Progenitor cell of endocrine pancreas (in vitro differentiated cells): ENCODE measurements at regions not wholly inside any gene's neighbourhood (a gene's known extent, or its start where the extent isn't known, plus 50 kb on each side); places are given as distances from the start of the nearest gene placed in this dataset.

ENCODE experiments used
- DNase-seq: peaks from one replicate; pipeline ENCODE4 v3.0.0; 2021; ENCODE audit warnings: low spot score; ENCODE audit not compliant: unreplicated experiment
- H3K27ac Mint-ChIP-seq: 2 replicates; pipeline ENCODE4 v1.8.0; 2021; ENCODE audit warnings: mild to moderate bottlenecking, moderate library complexity, mixed read lengths
- H3K27me3 Mint-ChIP-seq: 2 replicates; pipeline ENCODE4 v1.8.0; 2021; ENCODE audit warnings: mixed read lengths
- H3K36me3 Mint-ChIP-seq: 2 replicates; pipeline ENCODE4 v1.8.0; 2022; ENCODE audit warnings: mixed read lengths; ENCODE audit not compliant: insufficient read depth
- H3K4me1 Mint-ChIP-seq: 2 replicates; pipeline ENCODE4 v1.8.0; 2021; ENCODE audit warnings: low read depth, mixed read lengths
- H3K4me3 Mint-ChIP-seq: 2 replicates; pipeline ENCODE4 v1.8.0; 2021; ENCODE audit warnings: low read depth, mild to moderate bottlenecking, moderate library complexity, mixed read lengths
- H3K9me3 Mint-ChIP-seq: 2 replicates; pipeline ENCODE4 v1.8.0; 2021; ENCODE audit warnings: low read depth, mixed read lengths
- TF ChIP-seq, protein P1 (sequence below): fragments of 200-600 bp; sonication (generic); IDR thresholded peaks from one replicate; pipeline ENCODE4 v1.5.0; 2021; ENCODE audit warnings: antibody characterized with exemption, mild to moderate bottlenecking; ENCODE audit not compliant: unreplicated experiment

- H3K4me3 Mint-ChIP-seq, result no peak overlapping the region
- DNase-seq, result no peak
- no peaks in the 10 kb centered on the region for H3K27me3 Mint-ChIP-seq
- H3K4me1 Mint-ChIP-seq, result peaks cover 14% of the 10 kb centered on the region
- H3K36me3 Mint-ChIP-seq, result no peaks in the 10 kb centered on the region
- TF ChIP-seq, protein P1, sequence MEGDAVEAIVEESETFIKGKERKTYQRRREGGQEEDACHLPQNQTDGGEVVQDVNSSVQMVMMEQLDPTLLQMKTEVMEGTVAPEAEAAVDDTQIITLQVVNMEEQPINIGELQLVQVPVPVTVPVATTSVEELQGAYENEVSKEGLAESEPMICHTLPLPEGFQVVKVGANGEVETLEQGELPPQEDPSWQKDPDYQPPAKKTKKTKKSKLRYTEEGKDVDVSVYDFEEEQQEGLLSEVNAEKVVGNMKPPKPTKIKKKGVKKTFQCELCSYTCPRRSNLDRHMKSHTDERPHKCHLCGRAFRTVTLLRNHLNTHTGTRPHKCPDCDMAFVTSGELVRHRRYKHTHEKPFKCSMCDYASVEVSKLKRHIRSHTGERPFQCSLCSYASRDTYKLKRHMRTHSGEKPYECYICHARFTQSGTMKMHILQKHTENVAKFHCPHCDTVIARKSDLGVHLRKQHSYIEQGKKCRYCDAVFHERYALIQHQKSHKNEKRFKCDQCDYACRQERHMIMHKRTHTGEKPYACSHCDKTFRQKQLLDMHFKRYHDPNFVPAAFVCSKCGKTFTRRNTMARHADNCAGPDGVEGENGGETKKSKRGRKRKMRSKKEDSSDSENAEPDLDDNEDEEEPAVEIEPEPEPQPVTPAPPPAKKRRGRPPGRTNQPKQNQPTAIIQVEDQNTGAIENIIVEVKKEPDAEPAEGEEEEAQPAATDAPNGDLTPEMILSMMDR, result no peak
- no peaks in the 10 kb centered on the region for H3K9me3 Mint-ChIP-seq
- no peak overlapping the region for H3K27ac Mint-ChIP-seq
Measured at GRCh38 chr3:152998591-152998990, 163.4 kb upstream of the RAP2B start.

GRCh38 chr3:153000325-153000724, 161.7 kb upstream of the RAP2B start:
- Mint-ChIP-seq H3K36me3 (no peaks in the 10 kb centered on the region), H3K27ac (no peak overlapping the region), H3K4me3 (no peak overlapping the region), H3K27me3 (no peaks in the 10 kb centered on the region), H3K9me3 (no peaks in the 10 kb centered on the region), H3K4me1 (peaks cover 14% of the 10 kb centered on the region)
- TF ChIP-seq, protein P1, result no peak
- no peak for DNase-seq

DNA sequence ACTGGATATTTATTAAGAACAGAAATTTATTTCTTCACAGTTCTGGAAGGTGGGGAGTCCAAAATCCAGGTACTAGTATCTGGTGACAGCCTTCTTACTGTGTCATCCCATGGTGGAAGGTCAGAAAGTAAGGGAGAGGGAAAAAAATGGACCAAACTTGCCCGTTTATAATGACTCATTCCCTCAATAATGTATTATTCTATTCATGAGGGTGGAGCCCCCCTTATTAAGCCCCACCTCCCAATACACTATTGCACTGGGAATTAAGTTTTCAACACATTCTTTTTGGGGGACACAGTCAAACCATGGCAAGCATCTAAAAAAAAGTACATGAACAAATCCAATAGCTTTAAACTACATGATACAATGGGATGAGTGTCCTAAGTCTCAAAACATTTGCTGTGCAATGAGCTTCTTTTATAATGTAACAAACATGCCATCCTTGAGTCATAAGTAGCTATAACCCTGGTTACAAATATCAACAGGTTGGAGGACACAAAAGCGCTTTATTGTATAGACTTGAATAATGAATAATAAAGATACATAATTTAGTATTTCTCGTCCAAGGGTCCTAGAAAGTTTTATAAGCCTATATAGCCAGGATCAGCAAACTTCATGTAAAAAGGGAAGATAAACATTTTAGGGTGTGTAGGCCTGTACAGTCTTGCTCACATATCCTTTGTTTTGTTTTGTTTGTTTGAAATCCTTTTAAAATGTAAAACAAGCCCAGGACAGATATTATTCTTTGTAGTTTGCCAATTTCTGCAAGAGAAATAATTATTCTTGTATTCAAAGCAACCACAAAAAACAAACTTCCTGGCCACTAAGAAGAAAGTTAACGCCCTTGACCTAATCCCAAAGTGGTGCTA, 160.6 kb upstream of the RAP2B start:
- Mint-ChIP-seq H3K27ac (no peak overlapping the region), H3K27me3 (no peaks in the 10 kb centered on the region), H3K9me3 (peaks cover 2% of the 10 kb centered on the region), H3K4me1 (peaks cover 14% of the 10 kb centered on the region), H3K4me3 (no peak overlapping the region), H3K36me3 (no peaks in the 10 kb centered on the region)
- TF ChIP-seq, protein P1, result no peak
- no peak for DNase-seq

- H3K4me3 Mint-ChIP-seq, result no peak overlapping the region
- peaks cover 2% of the 10 kb centered on the region for H3K9me3 Mint-ChIP-seq
- H3K27me3 Mint-ChIP-seq, result no peaks in the 10 kb centered on the region
- no peak for DNase-seq
- no peaks in the 10 kb centered on the region for H3K36me3 Mint-ChIP-seq
- H3K27ac Mint-ChIP-seq, result no peak overlapping the region
- TF ChIP-seq, protein P1, result no peak
- H3K4me1 Mint-ChIP-seq, result peaks cover 7% of the 10 kb centered on the region
Measured at GRCh38 chr3:153003441-153003840, 158.6 kb upstream of the RAP2B start.

GRCh38 chr3:153003862-153004261, 158.2 kb upstream of the RAP2B start:
- H3K9me3 Mint-ChIP-seq, result peaks cover 2% of the 10 kb centered on the region
- no peak overlapping the region for H3K27ac Mint-ChIP-seq
- H3K4me3 Mint-ChIP-seq, result no peak overlapping the region
- no peaks in the 10 kb centered on the region for H3K27me3 Mint-ChIP-seq
- no peak for DNase-seq
- peaks cover 4% of the 10 kb centered on the region for H3K4me1 Mint-ChIP-seq
- TF ChIP-seq, protein P1, result no peak
- H3K36me3 Mint-ChIP-seq, result no peaks in the 10 kb centered on the region
